Activated CD4-positive, alpha-beta T cell treated with anti-CD3 and anti-CD28 coated beads, Interleukin-2, amount 50 U/mL, for 24 hours (primary cell): ENCODE measurements at regions not wholly inside any gene's neighbourhood (a gene's known extent, or its start where the extent isn't known, plus 50 kb on each side); places are given as distances from the start of the nearest gene placed in this dataset.

Source experiments
- DNase-seq, 2 donors: peaks; one replicate each; pipeline ENCODE4 v3.0.0-alpha.2; 2020; ENCODE audit warnings: low read depth in 1 of 2, low spot score in 1 of 2

DNA sequence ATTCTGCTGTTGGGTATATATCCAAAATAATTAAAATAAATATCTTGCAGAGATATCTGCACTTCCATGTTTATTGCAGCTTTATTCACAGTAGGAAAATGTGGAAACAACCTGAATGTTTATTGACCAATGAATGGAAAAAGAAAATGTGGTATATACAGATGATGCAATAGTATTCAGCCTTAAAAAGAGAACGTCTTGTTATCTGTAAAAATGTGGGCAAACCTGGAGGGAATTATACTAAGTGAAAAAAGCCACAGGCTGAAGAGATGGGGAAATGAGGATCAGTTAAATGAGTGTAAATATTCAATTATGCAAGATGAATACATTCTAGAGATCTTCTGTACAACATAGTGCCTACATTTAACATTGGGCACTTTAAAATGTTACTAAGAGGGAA lies 766.1 kb upstream of the IGFBP3 start:
- no peak for DNase-seq

DNA sequence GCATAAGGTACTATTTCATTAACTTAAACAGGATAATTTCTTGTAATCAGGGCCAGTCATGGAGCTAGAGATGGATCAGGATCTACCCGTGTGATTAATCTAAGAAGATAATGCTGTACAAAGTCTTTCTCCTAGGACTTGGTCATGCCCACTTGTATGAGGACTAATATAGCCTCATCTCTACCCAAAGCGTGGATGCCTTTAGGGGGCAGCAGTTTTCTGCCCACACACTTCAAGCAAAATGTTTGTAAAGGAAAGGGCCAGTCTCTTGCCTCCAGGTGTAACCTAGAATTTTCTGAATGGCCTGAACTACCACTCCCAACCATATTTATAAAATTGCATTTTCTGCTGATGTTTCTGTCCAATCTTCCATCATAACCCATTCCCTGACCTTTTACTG lies 764.0 kb upstream of the IGFBP3 start:
- no peak for DNase-seq

GRCh38 chr7:46682836-46683624 lies 762.0 kb upstream of the IGFBP3 start:
- DNase-seq: no peak

- no peak for DNase-seq
Observed at GRCh38 chr7:46681865-46682503, 760.9 kb upstream of the IGFBP3 start.

DNA sequence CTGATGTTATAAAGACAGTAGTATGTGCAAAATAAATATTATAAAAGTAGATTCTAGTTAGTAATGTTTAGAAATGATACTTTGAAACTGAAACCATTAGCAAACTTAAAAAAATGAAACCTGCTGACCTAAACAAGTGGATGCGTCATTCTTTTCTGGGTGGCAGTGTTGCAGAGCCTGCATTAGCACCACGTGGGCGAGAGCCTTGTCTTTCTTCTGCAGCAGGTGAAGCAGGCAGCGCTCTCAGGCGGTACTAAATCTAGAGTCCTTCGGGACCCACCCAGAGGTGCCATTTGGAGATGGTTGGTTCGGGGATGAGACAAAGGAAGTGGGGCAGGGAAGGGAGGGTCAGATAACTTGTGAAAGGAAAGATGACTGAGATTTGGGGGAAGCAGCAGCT lies 759.1 kb upstream of the IGFBP3 start:
- no peak for DNase-seq

DNA sequence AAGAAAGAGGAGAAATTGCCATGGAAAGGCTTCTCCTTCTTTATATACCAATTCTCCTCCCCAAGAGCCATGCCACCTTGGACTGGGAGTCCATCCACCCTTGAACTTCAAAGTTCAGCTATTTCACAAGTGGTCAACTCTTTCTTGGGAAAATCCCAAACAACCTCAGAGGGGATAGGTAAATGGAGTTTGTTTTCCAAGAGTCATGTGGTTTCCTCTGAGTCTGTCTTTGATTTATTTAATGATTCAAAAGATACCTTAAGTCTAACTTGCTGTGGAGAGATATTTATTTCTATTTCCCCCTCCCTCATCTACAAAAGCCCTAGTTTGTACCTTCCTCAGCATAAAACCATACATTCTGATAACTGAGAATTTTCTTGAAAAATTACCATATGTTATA lies 758.6 kb upstream of the IGFBP3 start:
- no peak for DNase-seq

DNA sequence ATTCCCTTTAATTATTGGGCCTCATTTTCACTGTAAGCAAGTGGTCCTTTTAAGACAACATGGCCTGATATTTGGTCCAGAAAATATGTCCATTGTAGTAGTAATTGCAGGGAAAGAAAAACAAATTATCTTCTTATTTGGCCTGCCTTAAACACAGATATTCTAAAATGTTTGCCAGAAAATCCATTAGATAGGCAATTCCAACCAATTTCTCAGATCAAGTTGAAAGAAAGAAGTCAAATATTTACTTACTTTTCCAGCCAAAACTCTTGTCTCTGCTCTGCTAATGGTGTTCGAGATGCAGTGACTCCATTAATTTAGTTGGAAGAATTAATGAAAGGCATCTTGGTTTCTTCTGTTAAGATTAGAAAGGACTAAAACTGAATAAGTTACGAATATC lies 757.3 kb upstream of the IGFBP3 start:
- DNase-seq: no peak

- DNase-seq: no peak
Observed at GRCh38 chr7:46675456-46675855, 754.4 kb upstream of the IGFBP3 start.

DNA sequence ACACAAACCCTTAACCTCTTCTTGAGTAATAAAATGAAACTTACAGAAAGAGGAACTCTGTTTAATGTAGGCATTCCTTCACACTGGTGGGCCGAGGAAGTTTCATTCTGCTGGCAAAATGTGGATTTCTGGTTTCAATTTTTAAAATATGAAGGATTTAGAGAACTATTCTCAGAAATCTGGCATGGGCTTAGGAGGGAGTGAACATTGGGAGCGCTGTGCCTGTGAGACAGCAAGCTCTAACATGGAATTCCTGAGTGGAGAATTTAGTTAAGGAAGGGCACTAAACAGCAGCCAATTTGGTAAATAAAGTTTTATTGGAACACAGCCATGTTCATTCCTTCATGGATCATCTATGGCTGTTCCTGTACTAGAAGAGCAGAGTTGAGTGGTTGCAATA lies 751.8 kb upstream of the IGFBP3 start:
- no peak for DNase-seq

DNA sequence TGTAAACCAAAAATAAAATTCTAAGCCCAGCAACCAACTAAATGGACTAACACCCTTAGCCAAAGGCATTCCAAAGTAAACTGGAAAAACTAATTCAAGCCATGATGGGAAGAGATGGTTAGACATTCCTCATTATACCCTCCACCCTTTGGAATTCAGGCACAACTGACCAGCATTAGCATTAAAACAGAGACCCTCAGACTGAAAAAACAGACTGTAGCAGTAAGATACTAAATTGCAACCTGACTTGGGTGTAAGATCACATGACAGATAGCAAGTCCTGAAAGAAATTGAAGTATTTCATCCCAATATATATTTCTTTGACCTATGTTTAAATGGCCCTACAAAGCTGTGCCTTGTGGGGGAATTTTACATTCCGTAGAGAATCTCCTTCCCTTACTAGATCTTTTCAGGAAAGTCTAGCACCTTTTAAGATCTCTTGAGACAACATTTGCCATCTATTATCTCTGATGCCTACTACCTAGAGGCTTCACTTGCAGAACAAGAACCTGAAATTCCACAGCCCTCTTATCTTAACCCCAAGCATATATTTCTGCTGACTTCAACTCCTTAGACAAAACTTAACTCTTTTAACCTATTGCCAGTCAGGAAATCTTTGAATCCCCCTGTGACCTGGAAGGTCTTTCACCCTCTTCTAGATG lies 750.2 kb upstream of the IGFBP3 start:
- DNase-seq: no peak

GRCh38 chr7:46669028-46669427 lies 748.0 kb upstream of the IGFBP3 start:
- DNase-seq: no peak

- DNase-seq: no peak
Observed at GRCh38 chr7:46664453-46664852, 743.4 kb upstream of the IGFBP3 start.

- DNase-seq: no peak
Observed at GRCh38 chr7:46663025-46663424, 742.0 kb upstream of the IGFBP3 start.

DNA sequence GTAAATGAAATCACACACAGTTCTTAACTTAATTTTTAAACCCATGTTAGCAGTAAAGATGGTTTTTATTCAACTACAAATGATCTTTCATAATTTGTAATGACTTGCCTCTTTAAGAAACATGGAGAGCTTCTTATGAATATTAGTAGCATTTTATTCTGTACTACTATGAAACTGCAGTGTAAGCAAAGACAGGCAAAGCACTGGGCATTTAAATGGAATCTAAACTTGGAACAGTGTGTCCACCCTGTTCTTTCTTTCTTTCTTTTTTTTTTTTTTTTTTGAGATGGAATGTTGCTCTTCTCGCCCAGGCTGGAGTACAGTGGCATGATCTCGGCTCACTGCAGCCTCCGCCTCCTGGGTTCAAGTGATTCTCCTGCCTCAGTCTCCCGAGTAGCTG lies 740.4 kb upstream of the IGFBP3 start:
- no peak for DNase-seq

DNA sequence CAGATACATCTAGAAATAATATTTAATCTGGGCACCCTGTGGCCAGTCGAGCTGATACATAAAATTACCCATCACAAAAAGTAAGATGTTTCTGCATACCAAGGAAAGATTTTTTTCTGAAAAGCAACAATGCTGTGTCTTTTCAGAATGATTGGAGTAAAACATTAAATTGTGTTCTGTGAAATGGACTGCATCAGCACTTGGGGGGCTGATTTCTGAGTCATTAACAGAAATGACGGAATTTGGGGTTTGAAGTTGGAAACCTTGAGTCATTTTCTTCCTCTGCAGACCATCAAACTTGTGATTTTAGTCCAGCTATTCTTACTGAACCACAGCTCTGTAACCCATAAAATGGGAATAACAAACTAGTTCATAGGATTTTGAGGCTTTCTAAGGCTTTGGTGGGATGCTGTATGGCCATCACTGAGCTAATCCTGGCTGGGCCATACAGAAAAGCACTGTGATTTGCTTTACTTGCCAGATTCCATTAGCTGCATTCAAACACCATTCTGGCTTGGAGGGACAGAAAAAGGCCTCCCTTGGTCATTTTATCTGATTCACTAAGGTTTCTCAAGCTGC lies 739.4 kb upstream of the IGFBP3 start:
- no peak for DNase-seq

DNA sequence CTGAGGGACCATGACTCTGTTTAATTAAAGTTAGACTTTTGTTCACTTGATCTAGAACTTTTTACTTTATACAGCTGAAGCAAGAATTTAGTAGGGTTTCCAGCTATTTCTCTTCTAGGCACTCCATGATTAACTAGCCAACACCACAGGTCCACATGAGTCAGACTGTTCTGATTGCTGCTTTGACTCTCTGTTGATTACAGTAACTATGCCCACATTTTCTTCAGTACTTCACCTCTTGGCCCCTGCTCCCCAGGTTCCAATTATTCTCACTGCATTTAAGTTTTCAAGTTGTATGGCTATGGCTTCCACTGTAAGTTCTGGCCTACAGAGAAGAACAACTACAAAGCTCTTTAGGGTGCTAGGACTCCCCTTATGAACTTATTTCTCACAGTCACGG lies 737.2 kb upstream of the IGFBP3 start:
- DNase-seq: no peak

- DNase-seq: no peak
Observed at GRCh38 chr7:46654546-46655443, 733.7 kb upstream of the IGFBP3 start.

DNA sequence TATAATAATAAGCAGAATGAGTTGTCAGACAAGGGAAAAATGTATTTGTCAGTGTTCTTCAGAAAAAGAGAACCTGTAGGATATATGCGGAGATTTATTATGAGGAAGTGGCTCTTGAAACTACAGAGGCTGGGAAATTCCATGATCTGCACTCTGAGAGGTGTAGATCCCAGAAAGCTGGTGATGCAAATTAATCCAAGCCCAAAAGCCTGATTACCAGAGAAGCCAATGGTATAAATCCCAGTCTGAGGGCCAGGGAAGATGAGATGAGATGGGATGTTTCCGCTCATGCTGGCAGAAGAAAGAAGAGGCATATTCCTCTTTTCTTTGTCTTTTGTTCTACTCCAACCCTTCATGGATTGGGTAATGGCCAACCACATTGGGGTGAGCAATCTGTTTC lies 732.8 kb upstream of the IGFBP3 start:
- DNase-seq: no peak

DNA sequence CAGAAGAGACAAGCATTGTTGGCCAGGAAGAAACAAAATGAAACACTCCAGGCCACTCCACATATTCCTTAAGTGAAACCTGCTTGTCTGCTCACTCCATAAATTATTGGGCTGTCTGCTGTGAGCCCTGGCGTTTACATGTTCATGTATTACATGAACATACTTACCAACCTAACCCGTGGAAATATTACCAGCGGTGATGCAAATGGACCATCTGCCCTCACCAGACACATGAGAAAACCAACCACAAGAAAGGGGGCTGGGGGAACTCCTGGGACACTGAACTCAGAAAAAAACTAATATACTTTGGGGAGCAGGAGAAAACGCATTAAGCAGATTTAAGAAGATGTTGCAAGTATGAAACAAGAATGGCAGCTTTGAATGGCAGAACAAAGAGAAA lies 731.2 kb upstream of the IGFBP3 start:
- DNase-seq: no peak

GRCh38 chr7:46651561-46652088 lies 730.6 kb upstream of the IGFBP3 start:
- DNase-seq: no peak

- no peak for DNase-seq
Observed at GRCh38 chr7:46651070-46651469, 730.0 kb upstream of the IGFBP3 start.
